IgD-negative memory B cell (primary cell): ENCODE measurements at regions not wholly inside any gene's neighbourhood (a gene's known extent, or its start where the extent isn't known, plus 50 kb on each side); places are given as distances from the start of the nearest gene placed in this dataset.
"Not testable (repeated sequence)": the region's sequence is repeated elsewhere in the genome, so short reads cannot be mapped to it uniquely, and the experiment has no call there.

ENCODE experiments used
- H3K27ac Mint-ChIP-seq, 3 donors: one replicate each; pipeline ENCODE4 v1.8.0; 2020 to 2022; ENCODE audit warnings: mild to moderate bottlenecking in 3 of 3, mixed read lengths in 3 of 3, moderate library complexity in 1 of 3
- H3K27me3 Mint-ChIP-seq: one replicate; pipeline ENCODE4 v1.8.0; 2021; ENCODE audit warnings: mixed read lengths
- H3K36me3 Mint-ChIP-seq: one replicate; pipeline ENCODE4 v1.8.0; 2020; ENCODE audit warnings: mild to moderate bottlenecking, mixed read lengths
- H3K4me1 Mint-ChIP-seq, 3 donors: one replicate each; pipeline ENCODE4 v1.8.0; 2020 to 2022; ENCODE audit warnings: mixed read lengths in 3 of 3, mild to moderate bottlenecking in 1 of 3
- H3K4me3 Mint-ChIP-seq, 4 donors: one replicate each; pipeline ENCODE4 v1.8.0; 2020 to 2022; ENCODE audit warnings: mild to moderate bottlenecking in 4 of 4, mixed read lengths in 4 of 4, moderate library complexity in 3 of 4
- H3K9me3 Mint-ChIP-seq, 3 donors: one replicate each; pipeline ENCODE4 v1.8.0; 2020 to 2021; ENCODE audit warnings: mixed read lengths in 3 of 3, mild to moderate bottlenecking in 1 of 3

DNA sequence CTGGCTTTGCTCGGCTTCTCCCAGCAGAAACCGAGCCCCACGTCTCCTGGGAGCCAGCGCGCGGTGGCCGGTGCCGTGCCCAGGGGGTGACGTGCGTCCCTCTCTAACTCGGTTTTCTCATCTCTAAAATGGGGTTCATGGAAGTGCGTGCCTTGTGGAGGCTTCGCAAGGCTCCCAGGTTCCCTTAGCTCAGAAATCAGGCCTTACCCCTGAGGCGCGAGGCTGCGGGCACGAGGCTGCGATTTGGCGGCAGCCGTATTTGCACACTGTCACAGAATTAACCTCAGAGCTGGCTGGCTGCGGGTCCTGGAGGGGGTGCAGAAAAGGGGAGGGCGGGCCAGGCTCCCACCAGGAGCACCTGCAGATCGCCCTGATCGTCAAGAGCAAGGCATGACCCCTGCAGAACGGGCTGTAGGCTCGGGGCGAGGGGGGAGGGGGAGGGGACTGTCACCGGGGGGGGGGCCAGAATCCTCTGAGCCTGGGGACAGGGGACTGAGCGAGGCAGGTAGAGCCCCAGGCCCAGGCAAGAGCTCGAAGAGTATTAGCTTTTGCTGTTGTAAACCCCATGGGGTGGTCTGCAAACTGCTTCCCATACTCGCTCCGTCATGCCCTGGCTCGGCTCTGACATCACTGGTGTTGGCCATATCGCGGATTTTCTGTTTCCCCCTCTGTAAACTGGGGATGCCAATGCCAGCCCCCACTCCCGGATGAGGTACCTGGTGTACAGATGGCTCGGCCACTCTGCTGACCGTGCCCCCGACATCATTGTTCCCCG lies 62.2 kb downstream of the CCNE1 start:
- peaks cover 0 to 2% (median 0%) of the 10 kb centered on the region in 3 donors for H3K9me3 Mint-ChIP-seq
- peaks cover 20% of the 10 kb centered on the region for H3K27me3 Mint-ChIP-seq
- H3K27ac Mint-ChIP-seq = peak overlapping the region in 1 of 3 donors; percentile 92
- peaks cover 4 to 7% (median 5%) of the 10 kb centered on the region in 3 donors for H3K4me1 Mint-ChIP-seq
- H3K4me3 Mint-ChIP-seq = peak overlapping the region in 3 of 4 donors; percentile 28 to 62 (median 57)
- peaks cover 1% of the 10 kb centered on the region for H3K36me3 Mint-ChIP-seq

DNA sequence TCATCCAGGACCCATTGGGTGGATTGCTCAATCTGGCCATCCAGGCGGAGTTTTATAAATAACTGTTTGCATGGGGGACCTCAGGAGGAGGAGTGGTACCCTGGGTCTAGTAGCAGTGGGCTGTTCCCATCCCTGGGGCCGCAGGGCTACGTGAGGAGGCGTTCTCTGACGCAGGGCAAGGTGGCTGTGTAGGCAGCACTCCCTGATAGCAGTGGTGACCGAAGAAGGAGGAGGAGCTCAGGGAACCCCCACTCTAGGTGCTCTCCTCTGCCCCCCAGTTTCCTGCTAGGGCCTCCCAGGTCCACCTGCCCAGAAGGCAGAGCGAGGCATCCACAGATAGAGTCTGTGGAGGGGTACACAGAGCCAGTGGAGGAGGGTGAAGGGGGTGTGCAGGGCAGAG lies 64.1 kb downstream of the CCNE1 start:
- Mint-ChIP-seq H3K36me3 (no peaks in the 10 kb centered on the region), H3K27me3 (peaks cover 17% of the 10 kb centered on the region), H3K4me3 (peak overlapping the region in 1 of 4 donors; percentile 17), H3K4me1 (peaks cover 7 to 15% (median 10%) of the 10 kb centered on the region in 3 donors), H3K27ac (no peak overlapping the region), H3K9me3 (peaks cover 0 to 2% (median 0%) of the 10 kb centered on the region in 3 donors)

- H3K27ac Mint-ChIP-seq = peak overlapping the region in 1 of 3 donors; percentile 81
- no peaks in the 10 kb centered on the region for H3K36me3 Mint-ChIP-seq
- peaks cover 13% of the 10 kb centered on the region for H3K27me3 Mint-ChIP-seq
- peak overlapping the region; percentile 3 to 90 (median 28) for H3K4me3 Mint-ChIP-seq
- no peaks in the 10 kb centered on the region for H3K9me3 Mint-ChIP-seq
- H3K4me1 Mint-ChIP-seq = peaks cover 7 to 19% (median 14%) of the 10 kb centered on the region in 3 donors
These were observed 64.6 kb downstream of the CCNE1 start for GRCh38 chr19:29876414-29876813.

GRCh38 chr19:29876908-29877307 lies 65.1 kb downstream of the CCNE1 start:
- H3K27me3 Mint-ChIP-seq = peaks cover 10% of the 10 kb centered on the region
- not testable (repeated sequence) for H3K9me3 Mint-ChIP-seq, H3K36me3 Mint-ChIP-seq
- H3K27ac Mint-ChIP-seq = peak overlapping the region in 1 of 3 donors; percentile 81
- H3K4me3 Mint-ChIP-seq = peak overlapping the region in 1 of 4 donors; percentile 11
- peaks cover 7 to 19% (median 15%) of the 10 kb centered on the region in 3 donors for H3K4me1 Mint-ChIP-seq

GRCh38 chr19:29878973-29879654 lies 62.9 kb upstream of the URI1 start:
- no peaks in the 10 kb centered on the region for H3K36me3 Mint-ChIP-seq
- H3K9me3 Mint-ChIP-seq = no peaks in the 10 kb centered on the region
- H3K27ac Mint-ChIP-seq = no peak overlapping the region
- no peaks in the 10 kb centered on the region for H3K27me3 Mint-ChIP-seq
- H3K4me1 Mint-ChIP-seq = peaks cover 5 to 17% (median 15%) of the 10 kb centered on the region in 3 donors
- no peak overlapping the region for H3K4me3 Mint-ChIP-seq

GRCh38 chr19:29879655-29879974 lies 62.4 kb upstream of the URI1 start:
- H3K9me3 Mint-ChIP-seq = no peaks in the 10 kb centered on the region
- H3K4me3 Mint-ChIP-seq = no peak overlapping the region
- no peak overlapping the region for H3K27ac Mint-ChIP-seq
- no peaks in the 10 kb centered on the region for H3K36me3 Mint-ChIP-seq
- H3K4me1 Mint-ChIP-seq = peaks cover 5 to 17% (median 15%) of the 10 kb centered on the region in 3 donors
- H3K27me3 Mint-ChIP-seq = no peaks in the 10 kb centered on the region

DNA sequence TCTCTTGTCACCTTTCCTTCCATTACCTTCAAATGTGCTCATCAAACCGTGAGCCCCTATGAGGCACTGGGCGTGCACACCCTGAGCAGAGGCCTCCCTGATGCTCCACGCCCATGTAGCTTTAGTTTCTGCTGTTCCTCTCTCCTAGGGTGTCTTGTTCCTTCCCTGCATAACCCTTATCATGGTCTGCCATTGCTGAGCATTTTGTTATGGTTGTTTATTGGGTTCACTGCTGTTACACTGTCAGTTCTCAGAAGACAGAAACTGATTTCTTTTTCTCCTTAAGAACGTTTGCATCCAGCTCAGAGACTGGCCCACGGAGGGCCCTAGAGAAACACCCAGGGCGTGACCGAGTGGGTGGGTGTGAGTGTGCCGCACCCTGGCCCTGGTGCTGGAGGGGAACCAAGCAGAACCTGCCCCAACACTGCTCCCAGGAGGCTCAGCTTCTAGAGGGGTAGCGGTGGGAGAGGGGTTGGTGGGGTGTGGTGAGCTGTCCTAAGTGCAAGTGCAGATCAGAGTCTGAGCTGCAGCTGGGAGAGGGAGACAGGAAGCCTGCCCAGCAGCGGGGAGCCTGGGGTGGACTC lies 61.4 kb upstream of the URI1 start:
- H3K4me1 Mint-ChIP-seq = peaks cover 5 to 17% (median 15%) of the 10 kb centered on the region in 3 donors
- no peaks in the 10 kb centered on the region for H3K36me3 Mint-ChIP-seq
- H3K9me3 Mint-ChIP-seq = no peaks in the 10 kb centered on the region
- peak overlapping the region in 3 of 4 donors; percentile 1 to 90 (median 80) for H3K4me3 Mint-ChIP-seq
- H3K27ac Mint-ChIP-seq = peak overlapping the region in 1 of 3 donors; percentile 86
- peaks cover 2% of the 10 kb centered on the region for H3K27me3 Mint-ChIP-seq

GRCh38 chr19:29881386-29881785 lies 60.7 kb upstream of the URI1 start:
- no peaks in the 10 kb centered on the region for H3K9me3 Mint-ChIP-seq
- H3K36me3 Mint-ChIP-seq = no peaks in the 10 kb centered on the region
- H3K4me1 Mint-ChIP-seq = peaks cover 4 to 15% (median 13%) of the 10 kb centered on the region in 3 donors
- H3K27ac Mint-ChIP-seq = peak overlapping the region in 1 of 3 donors; percentile 14
- H3K4me3 Mint-ChIP-seq = peak overlapping the region in 1 of 4 donors; percentile 58
- H3K27me3 Mint-ChIP-seq = peaks cover 2% of the 10 kb centered on the region

DNA sequence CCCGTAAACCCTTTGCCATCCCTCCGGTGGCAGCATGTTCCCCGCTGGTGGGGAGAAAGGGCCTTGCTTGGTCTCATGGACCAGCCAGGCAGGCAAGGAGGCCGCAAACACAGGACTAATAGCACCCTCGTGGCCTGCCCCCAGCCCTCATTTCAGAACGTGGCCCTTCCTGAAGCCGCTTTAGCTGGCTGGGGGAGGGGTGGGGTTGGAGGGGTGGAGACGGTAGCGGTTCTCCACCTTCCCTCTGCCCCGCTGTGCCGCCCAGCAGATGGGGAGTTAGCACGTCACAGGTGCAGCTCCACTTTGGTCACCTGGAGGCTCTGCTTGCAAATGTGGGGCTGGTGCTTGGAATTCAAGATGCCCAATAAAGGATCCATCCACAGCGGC lies 59.3 kb upstream of the URI1 start:
- Mint-ChIP-seq H3K36me3 (no peaks in the 10 kb centered on the region), H3K4me1 (peaks cover 4 to 17% (median 11%) of the 10 kb centered on the region in 3 donors), H3K27ac (no peak overlapping the region), H3K9me3 (no peaks in the 10 kb centered on the region), H3K4me3 (no peak overlapping the region), H3K27me3 (peaks cover 3% of the 10 kb centered on the region)

DNA sequence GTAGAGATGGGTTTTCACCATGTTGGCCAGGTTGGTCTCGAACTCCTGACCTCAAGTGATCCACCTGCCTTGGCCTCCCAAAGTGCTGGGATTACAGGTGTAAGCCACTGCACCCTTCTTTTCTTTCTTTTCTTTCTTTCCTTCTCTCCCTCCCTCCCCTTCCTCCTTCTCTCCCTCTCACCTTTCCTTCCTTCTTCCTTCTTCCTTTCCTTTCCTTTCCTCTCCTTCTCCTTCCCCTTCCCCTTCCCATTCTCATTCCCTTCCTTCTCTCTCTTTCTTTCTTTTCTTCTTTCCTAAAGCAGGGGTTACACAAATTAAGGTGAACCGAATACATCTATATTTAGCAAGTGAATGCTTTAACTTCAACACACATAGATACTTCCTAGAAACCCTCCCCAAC lies 58.0 kb upstream of the URI1 start:
- Mint-ChIP-seq H3K4me3 (no peak overlapping the region), H3K36me3 (no peaks in the 10 kb centered on the region), H3K27ac (no peak overlapping the region), H3K9me3 (no peaks in the 10 kb centered on the region), H3K27me3 (peaks cover 4% of the 10 kb centered on the region), H3K4me1 (peaks cover 3 to 20% (median 11%) of the 10 kb centered on the region in 3 donors)

DNA sequence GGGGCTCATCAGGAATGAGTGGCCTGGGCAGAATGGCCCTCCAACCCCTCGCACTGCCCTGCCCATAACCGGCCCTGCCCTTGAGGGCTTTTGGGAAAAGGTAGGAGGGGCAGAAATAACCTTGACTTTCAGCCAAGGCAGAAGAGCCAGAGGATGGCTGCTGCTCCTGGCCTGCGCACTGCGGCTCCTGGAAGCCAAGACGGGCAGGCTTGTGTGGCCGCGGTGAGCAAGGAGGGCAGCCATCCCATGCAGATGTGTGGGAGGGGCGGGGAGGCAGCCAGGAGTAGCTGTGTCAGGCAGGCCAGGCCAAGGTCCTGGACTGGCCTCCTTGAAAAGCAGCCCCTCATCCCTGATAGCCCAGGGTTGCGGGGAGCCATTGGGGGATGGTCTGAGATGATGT lies 57.6 kb upstream of the URI1 start:
- Mint-ChIP-seq H3K9me3 (no peaks in the 10 kb centered on the region), H3K4me3 (no peak overlapping the region), H3K27me3 (peaks cover 4% of the 10 kb centered on the region), H3K4me1 (peaks cover 3 to 20% (median 11%) of the 10 kb centered on the region in 3 donors), H3K27ac (no peak overlapping the region), H3K36me3 (no peaks in the 10 kb centered on the region)

GRCh38 chr19:29886106-29886505 lies 55.9 kb upstream of the URI1 start:
- H3K27ac Mint-ChIP-seq, H3K36me3 Mint-ChIP-seq, H3K27me3 Mint-ChIP-seq, H3K9me3 Mint-ChIP-seq: not testable (repeated sequence)
- peak overlapping the region in 1 of 4 donors; percentile 2 for H3K4me3 Mint-ChIP-seq
- peaks cover 1 to 11% (median 4%) of the 10 kb centered on the region in 3 donors for H3K4me1 Mint-ChIP-seq

DNA sequence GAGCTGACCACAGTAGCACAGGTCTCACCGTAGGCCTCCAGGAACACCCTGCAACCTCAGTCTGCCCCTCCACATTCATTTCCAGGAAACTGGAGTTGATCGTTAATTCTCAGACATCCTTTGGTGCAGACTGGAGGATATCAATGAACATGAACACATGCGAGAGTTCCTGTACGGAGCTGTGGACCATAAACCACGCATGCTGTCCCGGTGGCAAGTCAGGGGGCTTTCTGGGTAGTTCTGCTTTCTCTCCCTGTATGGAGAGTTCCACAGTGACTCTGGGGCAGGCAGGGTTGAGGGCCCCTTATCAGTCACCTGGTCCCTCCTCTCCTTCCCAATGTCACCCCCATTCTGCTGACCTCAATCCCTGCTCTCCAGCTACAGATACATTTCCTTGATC lies 55.5 kb upstream of the URI1 start:
- no peak overlapping the region for H3K27ac Mint-ChIP-seq
- no peak overlapping the region for H3K4me3 Mint-ChIP-seq
- peaks cover 4% of the 10 kb centered on the region for H3K27me3 Mint-ChIP-seq
- no peaks in the 10 kb centered on the region for H3K9me3 Mint-ChIP-seq
- peaks cover 0 to 8% (median 1%) of the 10 kb centered on the region in 3 donors for H3K4me1 Mint-ChIP-seq
- no peaks in the 10 kb centered on the region for H3K36me3 Mint-ChIP-seq

DNA sequence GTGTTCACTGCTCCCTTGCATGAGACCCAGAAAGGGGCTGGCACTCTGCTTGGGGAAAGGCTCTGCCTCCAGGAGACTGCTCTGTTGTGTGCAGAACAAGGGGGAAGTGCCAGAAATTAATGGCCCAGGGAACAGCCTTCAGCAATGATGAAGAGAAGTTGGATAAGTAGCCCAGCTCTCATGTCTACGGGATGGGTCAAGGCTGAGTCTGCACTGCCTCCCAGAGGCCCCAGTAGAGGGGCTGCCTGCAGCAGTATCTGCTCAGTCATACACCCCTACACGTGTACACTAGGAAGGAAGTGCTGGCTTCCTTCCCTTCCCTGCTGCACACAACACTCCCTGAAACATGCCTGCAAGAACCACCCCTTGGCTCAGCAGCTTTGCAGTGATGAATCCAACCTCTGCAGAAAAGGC lies 54.6 kb upstream of the URI1 start:
- H3K36me3 Mint-ChIP-seq = no peaks in the 10 kb centered on the region
- H3K27ac Mint-ChIP-seq = no peak overlapping the region
- H3K9me3 Mint-ChIP-seq = no peaks in the 10 kb centered on the region
- H3K4me3 Mint-ChIP-seq = no peak overlapping the region
- H3K4me1 Mint-ChIP-seq = peaks cover 0 to 8% (median 1%) of the 10 kb centered on the region in 3 donors
- peaks cover 4% of the 10 kb centered on the region for H3K27me3 Mint-ChIP-seq

DNA sequence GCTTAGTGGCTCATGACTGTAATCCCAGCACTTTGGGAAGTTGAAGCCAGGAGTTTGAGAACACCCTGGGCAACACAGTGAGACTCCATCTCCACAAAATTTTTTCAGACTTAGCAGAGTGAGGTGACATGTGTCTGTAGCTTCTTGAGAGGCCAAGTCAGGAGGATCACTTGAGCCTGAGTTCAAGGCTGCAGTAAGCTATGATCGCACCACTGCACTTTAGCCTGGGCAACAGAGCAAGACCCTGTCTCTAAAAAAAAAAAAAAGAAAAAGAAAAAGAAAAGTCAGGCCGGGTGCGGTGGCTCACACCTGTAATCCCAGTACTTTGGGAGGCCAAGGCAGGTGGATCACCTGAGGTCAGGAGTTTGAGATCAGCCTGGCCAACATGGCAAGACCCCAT lies 54.0 kb upstream of the URI1 start:
- H3K4me1 Mint-ChIP-seq, H3K36me3 Mint-ChIP-seq, H3K27me3 Mint-ChIP-seq, H3K27ac Mint-ChIP-seq, H3K4me3 Mint-ChIP-seq, H3K9me3 Mint-ChIP-seq: not testable (repeated sequence)
